ENCODE measurements at regions not wholly inside any gene's neighbourhood (a gene's known extent, or its start where the extent isn't known, plus 50 kb on each side); places are given as distances from the start of the nearest gene placed in this dataset.

- TF ChIP-seq POLR2AphosphoS5 (IDR thresholded peaks at IDR 0.05; ENCODE audit: control insufficient read depth, insufficient read depth, low read depth, low read length): no peak
- TF ChIP-seq SIN3A (IDR thresholded peaks at IDR 0.05; ENCODE audit: borderline replicate concordance in 2 of 2, control insufficient read depth in 1 of 2, low read depth in 2 of 2, low read length in 2 of 2): no peak
- TF ChIP-seq TCF7L2 (IDR thresholded peaks at IDR 0.05; ENCODE audit: low read depth, low read length): no peak
- no peak for TF ChIP-seq AFF1 (IDR thresholded peaks at IDR 0.05; ENCODE audit: low read depth in 1 of 2, partially characterized antibody in 2 of 2)
- no peak for TF ChIP-seq GTF3C2 (IDR thresholded peaks at IDR 0.05; ENCODE audit: borderline replicate concordance, extremely low read depth, insufficient read length)
- no peak for TF ChIP-seq CTCF (IDR thresholded peaks at IDR 0.05 in 2 of 3, conservative IDR thresholded peaks at IDR 0.05 in 1 of 3; ENCODE audit: insufficient read depth in 2 of 3, low read depth in 1 of 3, low read length in 3 of 3)
- no peak for TF ChIP-seq THAP12 (CRISPR knock-in tag; IDR thresholded peaks at IDR 0.05)
- TF ChIP-seq ZC3H4 (CRISPR knock-in tag; IDR thresholded peaks at IDR 0.05; ENCODE audit: borderline replicate concordance): no peak
- TF ChIP-seq MAZ (CRISPR knock-in tag; conservative IDR thresholded peaks at IDR 0.05 in 1 of 2, IDR thresholded peaks at IDR 0.05 in 1 of 2): no peak
- TF ChIP-seq NFYB (IDR thresholded peaks at IDR 0.05; ENCODE audit: extremely low read depth, insufficient read length): no peak
- no peak for TF ChIP-seq HDAC2 (IDR thresholded peaks at IDR 0.05)
These were observed 201.9 kb upstream of the CCDC150 start for GRCh38 chr2:196437626-196438025.
